HG03108 (cell line): ENCODE measurements at regions not wholly inside any gene's neighbourhood (a gene's known extent, or its start where the extent isn't known, plus 50 kb on each side); places are given as distances from the start of the nearest gene placed in this dataset.
"Not testable (repeated sequence)": the region's sequence is repeated elsewhere in the genome, so short reads cannot be mapped to it uniquely, and the experiment has no call there.

Experiments
- ATAC-seq: cut with Tn5 transposase; IDR thresholded peaks from one replicate; pipeline ENCODE4 v1.9.1; 2021; ENCODE audit warnings: moderate library complexity; ENCODE audit not compliant: unreplicated experiment

- ATAC-seq: no peak
Measured at GRCh38 chr12:60630796-60631195, 1035.0 kb downstream of the SLC16A7 start.

- ATAC-seq: no peak
Measured at GRCh38 chr12:60644076-60644475, 1048.2 kb downstream of the SLC16A7 start.

- no peak for ATAC-seq
Measured at GRCh38 chr12:60666895-60667294, 1071.1 kb downstream of the SLC16A7 start.

GRCh38 chr12:60672949-60673348 is 1077.1 kb downstream of the SLC16A7 start:
- ATAC-seq: no peak

GRCh38 chr12:60684988-60685655 is 1089.3 kb downstream of the SLC16A7 start:
- ATAC-seq: no peak

GRCh38 chr12:60689137-60689536 is 1093.3 kb downstream of the SLC16A7 start:
- no peak for ATAC-seq

- no peak for ATAC-seq
Measured at GRCh38 chr12:60693019-60693626, 1097.3 kb downstream of the SLC16A7 start.

GRCh38 chr12:60704171-60704914 is 1108.5 kb downstream of the SLC16A7 start:
- no peak for ATAC-seq

- no peak for ATAC-seq
Measured at GRCh38 chr12:60710246-60710645, 1114.4 kb downstream of the SLC16A7 start.

- no peak for ATAC-seq
Measured at GRCh38 chr12:60714141-60714900, 1118.5 kb downstream of the SLC16A7 start.

GRCh38 chr12:60724475-60724874 is 1128.6 kb downstream of the SLC16A7 start:
- ATAC-seq: no peak

- ATAC-seq: no peak
Measured at GRCh38 chr12:60724984-60725383, 1129.2 kb downstream of the SLC16A7 start.

- ATAC-seq: no peak
Measured at GRCh38 chr12:60752589-60752988, 1156.8 kb downstream of the SLC16A7 start.

- no peak for ATAC-seq
Measured at GRCh38 chr12:60758224-60758623, 1162.4 kb downstream of the SLC16A7 start.

GRCh38 chr12:60760965-60761364 is 1165.1 kb downstream of the SLC16A7 start:
- ATAC-seq: no peak

GRCh38 chr12:60801166-60801565 is 1205.3 kb downstream of the SLC16A7 start:
- not testable (repeated sequence) for ATAC-seq

GRCh38 chr12:60803147-60803546 is 1207.3 kb downstream of the SLC16A7 start:
- no peak for ATAC-seq

GRCh38 chr12:60805364-60805763 is 1209.5 kb downstream of the SLC16A7 start:
- no peak for ATAC-seq

GRCh38 chr12:60819794-60820193 is 1224.0 kb downstream of the SLC16A7 start:
- no peak for ATAC-seq

GRCh38 chr12:60822580-60822979 is 1226.8 kb downstream of the SLC16A7 start:
- no peak for ATAC-seq

- no peak for ATAC-seq
Measured at GRCh38 chr12:60830381-60830780, 1234.6 kb downstream of the SLC16A7 start.
